Ovary (tissue), 7 donors: ENCODE measurements at regions not wholly inside any gene's neighbourhood (a gene's known extent, or its start where the extent isn't known, plus 50 kb on each side); places are given as distances from the start of the nearest gene placed in this dataset.

Experiments used
- DNase-seq, 5 donors: peaks; one replicate each; pipeline ENCODE4 v3.0.0-alpha.2; 2019 to 2020
- H3K27ac ChIP-seq, 2 donors: fragments of 200-600 bp; one replicate each; pipeline versions ENCODE4 v1.5.1 to v1.8.0; 2019 to 2022
- H3K27me3 ChIP-seq: fragments of 200-600 bp; one replicate; pipeline ENCODE4 v1.8.0; 2022
- H3K36me3 ChIP-seq: fragments of 200-600 bp; sonication (generic); one replicate; pipeline ENCODE4 v1.5.1; 2019
- H3K4me1 ChIP-seq: one replicate; pipeline ENCODE4 v1.8.1; 2013; ENCODE audit warnings: mild to moderate bottlenecking, moderate library complexity; ENCODE audit not compliant: insufficient read depth
- H3K4me3 ChIP-seq: fragments of 200-600 bp; sonication (generic); one replicate; pipeline ENCODE4 v1.5.1; 2017
- H3K9me3 ChIP-seq, 2 donors: fragments of 200-600 bp in 1 of 2; sonication (generic) in 1 of 2; one replicate each; pipeline versions ENCODE4 v1.5.1 to v1.8.1; 2013 to 2019; ENCODE audit warnings: mild to moderate bottlenecking in 1 of 2, moderate library complexity in 1 of 2
- EP300 ChIP-seq: sonication (generic); formaldehyde crosslinking; IDR thresholded peaks from one replicate; pipeline ENCODE4 v1.6.1; 2017; ENCODE audit warnings: antibody characterized with exemption
- POLR2A ChIP-seq: fragments of 450-650 bp; IDR thresholded peaks from one replicate; pipeline ENCODE4 v1.6.1; 2017; ENCODE audit warnings: antibody characterized with exemption, mild to moderate bottlenecking, moderate library complexity
- whole genome bisulfite sequencing, 3 donors: extraction: QIAGEN DNeasy Blood & Tissue Kit in 1 of 3; methylation state at CpG; one replicate each; pipeline versions ENCODE4 v1.1.5 to v1.1.7; 2013 to 2017; 5-methylcytosine and 5-hydroxymethylcytosine counted together
- intact Hi-C, 4 donors: fragments of 100-400 bp; cut with DNase I; formaldehyde crosslinking; loops; one replicate each; pipeline versions ENCODE4 v1.11.0 to v1.15.1; 2022 to 2023
- TF ChIP-seq, protein P1 (sequence below), 3 donors: fragments of 450-650 bp in 2 of 3; fragments of 200-600 bp in 1 of 3; IDR thresholded peaks; one replicate each; pipeline versions ENCODE4 v1.5.1 to v1.8.0; 2016 to 2022; ENCODE audit warnings: antibody characterized with exemption in 3 of 3, mild to moderate bottlenecking in 1 of 3
- donor health status: DM: no; HTN: no; CAD: no; lungs with moderate emphysema.
- donor health status: DM: no; HTN: no; CAD: no.
- donor health status: Bipolar disorder and iron deficiency.
- donor health status: DM: no; HTN: no; CAD: no.
- donor health status: DM: yes; HTN: yes; CAD: no.

DNA sequence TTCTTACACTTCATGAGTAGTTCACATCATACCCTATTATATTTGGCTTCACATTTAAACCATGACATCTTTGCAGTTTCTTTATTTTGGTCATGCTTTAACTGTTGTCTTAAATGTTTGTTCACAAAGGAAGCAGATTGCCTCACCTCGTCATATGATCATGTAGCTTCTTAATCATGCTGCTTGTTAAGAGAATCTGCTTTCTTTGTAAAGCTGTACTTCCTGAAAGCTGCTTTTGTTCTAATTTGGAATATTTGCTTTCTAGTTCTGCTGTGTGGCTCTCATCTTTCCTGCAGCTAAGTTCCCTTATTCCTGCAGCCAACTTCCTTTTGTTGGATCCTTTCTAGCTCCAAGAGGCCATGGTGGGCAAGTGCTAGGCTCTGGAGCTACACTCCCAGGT, 62.9 kb upstream of the SIM2 start:
- Histone ChIP-seq H3K27ac (no peak overlapping the region), H3K9me3 (no peaks in the 10 kb centered on the region), H3K27me3 (no peaks in the 10 kb centered on the region), H3K4me1 (no peaks in the 10 kb centered on the region), H3K4me3 (no peak overlapping the region), H3K36me3 (no peaks in the 10 kb centered on the region)
- intact Hi-C loops: no loop called here
- TF ChIP-seq POLR2A (no peak), EP300 (no peak)
- TF ChIP-seq, protein P1, sequence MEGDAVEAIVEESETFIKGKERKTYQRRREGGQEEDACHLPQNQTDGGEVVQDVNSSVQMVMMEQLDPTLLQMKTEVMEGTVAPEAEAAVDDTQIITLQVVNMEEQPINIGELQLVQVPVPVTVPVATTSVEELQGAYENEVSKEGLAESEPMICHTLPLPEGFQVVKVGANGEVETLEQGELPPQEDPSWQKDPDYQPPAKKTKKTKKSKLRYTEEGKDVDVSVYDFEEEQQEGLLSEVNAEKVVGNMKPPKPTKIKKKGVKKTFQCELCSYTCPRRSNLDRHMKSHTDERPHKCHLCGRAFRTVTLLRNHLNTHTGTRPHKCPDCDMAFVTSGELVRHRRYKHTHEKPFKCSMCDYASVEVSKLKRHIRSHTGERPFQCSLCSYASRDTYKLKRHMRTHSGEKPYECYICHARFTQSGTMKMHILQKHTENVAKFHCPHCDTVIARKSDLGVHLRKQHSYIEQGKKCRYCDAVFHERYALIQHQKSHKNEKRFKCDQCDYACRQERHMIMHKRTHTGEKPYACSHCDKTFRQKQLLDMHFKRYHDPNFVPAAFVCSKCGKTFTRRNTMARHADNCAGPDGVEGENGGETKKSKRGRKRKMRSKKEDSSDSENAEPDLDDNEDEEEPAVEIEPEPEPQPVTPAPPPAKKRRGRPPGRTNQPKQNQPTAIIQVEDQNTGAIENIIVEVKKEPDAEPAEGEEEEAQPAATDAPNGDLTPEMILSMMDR (IDR thresholded peaks at IDR 0.05): no peak
- DNase-seq: no peak
- 34 to 77% (median 76%) methylated on average over 1 of the region's 1 CpG for WGBS, 3 donors

DNA sequence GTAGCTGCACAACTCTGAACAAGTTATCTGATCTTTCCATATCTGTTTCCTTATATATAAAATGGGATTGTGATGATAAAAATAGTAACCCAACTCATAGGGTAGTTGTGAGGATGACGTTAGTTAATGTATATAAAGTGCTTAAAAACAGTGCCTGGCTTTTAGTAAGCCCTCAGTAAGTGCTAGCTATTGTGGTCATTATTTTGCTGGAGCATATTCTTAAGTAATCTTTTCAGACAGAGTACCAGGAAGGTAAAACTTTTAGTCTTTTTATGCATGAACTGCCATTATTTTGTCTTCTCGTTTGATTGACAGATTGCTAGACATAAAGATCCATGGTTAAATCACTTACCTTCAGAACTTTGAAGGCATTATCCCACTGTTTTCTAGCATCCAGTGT, 62.5 kb upstream of the SIM2 start:
- Histone ChIP-seq H3K4me3 (no peak overlapping the region), H3K4me1 (no peaks in the 10 kb centered on the region), H3K9me3 (no peaks in the 10 kb centered on the region), H3K27ac (no peak overlapping the region), H3K27me3 (no peaks in the 10 kb centered on the region), H3K36me3 (no peaks in the 10 kb centered on the region)
- TF ChIP-seq POLR2A (no peak), EP300 (no peak)
- TF ChIP-seq, protein P1 (IDR thresholded peaks at IDR 0.05): no peak
- 86 to 91% (median 90%) methylated on average over 2 of the region's 2 CpGs for WGBS, 3 donors
- DNase-seq: no peak
- intact Hi-C loops: no loop called here

DNA sequence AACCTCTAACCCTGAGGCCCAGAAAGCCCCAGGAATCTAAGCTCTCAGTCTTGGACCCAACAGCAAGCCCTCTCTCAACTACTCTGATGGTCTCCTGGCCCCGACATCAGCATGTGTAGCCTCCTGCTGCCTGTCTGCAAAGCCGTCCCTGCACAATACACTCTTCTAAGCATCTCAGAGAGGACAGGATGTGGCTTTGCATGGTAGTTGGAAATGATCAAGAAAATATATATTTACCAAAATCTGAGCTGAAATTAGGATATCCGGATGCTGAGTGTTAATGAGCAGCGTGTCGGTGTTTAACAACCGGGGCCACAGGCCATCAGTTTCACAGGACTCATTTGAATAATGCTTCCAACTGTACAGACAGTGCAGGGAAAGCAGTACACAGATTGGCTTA, 59.1 kb upstream of the SIM2 start:
- Histone ChIP-seq H3K36me3 (no peaks in the 10 kb centered on the region), H3K4me1 (no peaks in the 10 kb centered on the region), H3K9me3 (no peaks in the 10 kb centered on the region), H3K27me3 (no peaks in the 10 kb centered on the region), H3K27ac (no peak overlapping the region), H3K4me3 (no peak overlapping the region)
- intact Hi-C loops: no loop called here
- no peak for TF ChIP-seq POLR2A
- TF ChIP-seq, protein P1 (IDR thresholded peaks at IDR 0.05): no peak
- TF ChIP-seq EP300: no peak
- WGBS, 3 donors: 53 to 66% (median 62%) methylated on average over 6 of the region's 6 CpGs
- DNase-seq: no peak

GRCh38 chr21:36640174-36640720, 58.7 kb upstream of the SIM2 start:
- Histone ChIP-seq H3K36me3 (no peaks in the 10 kb centered on the region), H3K4me3 (no peak overlapping the region), H3K27ac (no peak overlapping the region), H3K27me3 (no peaks in the 10 kb centered on the region), H3K9me3 (no peaks in the 10 kb centered on the region), H3K4me1 (no peaks in the 10 kb centered on the region)
- DNase-seq: no peak
- WGBS, 3 donors: 28 to 46% (median 37%) methylated on average over 4 of the region's 4 CpGs
- TF ChIP-seq, protein P1 (IDR thresholded peaks at IDR 0.05): no peak
- TF ChIP-seq POLR2A (no peak), EP300 (no peak)
- intact Hi-C loops: no loop called here
